ENCODE measurements at regions not wholly inside any gene's neighbourhood (a gene's known extent, or its start where the extent isn't known, plus 50 kb on each side); places are given as distances from the start of the nearest gene placed in this dataset.

GRCh38 chr4:138404251-138404650 is 162.1 kb upstream of the SLC7A11 start:
- no peaks in the 10 kb centered on the region for H4K20me1 ChIP-seq (ENCODE audit: control insufficient read depth, insufficient read depth, low read depth, low read length)
- no peak overlapping the region for H3K4me2 ChIP-seq (ENCODE audit: low read length)
- H3K9me2 ChIP-seq (replicated peaks; ENCODE audit: control insufficient read depth, low read length) = no peaks in the 10 kb centered on the region
- H3K4me1 ChIP-seq (ENCODE audit: control insufficient read depth, low read length) = no peaks in the 10 kb centered on the region
- no peak overlapping the region for H3K27ac ChIP-seq (ENCODE audit: low read depth, low read length)
- no peak overlapping the region for H3K4me3 ChIP-seq (ENCODE audit: low read length)
- no peaks in the 10 kb centered on the region for H3F3A ChIP-seq (ENCODE audit: control insufficient read depth, insufficient read depth)
- H3K79me2 ChIP-seq (ENCODE audit: control insufficient read depth, low read length) = no peaks in the 10 kb centered on the region
- no peaks in the 10 kb centered on the region for H3K9me3 ChIP-seq (ENCODE audit: control insufficient read depth, insufficient read depth, low read length)
- TF ChIP-seq EZH2phosphoT487 (IDR thresholded peaks at IDR 0.05; ENCODE audit: borderline replicate concordance, low read length) (no peak), CTCF (IDR thresholded peaks at IDR 0.05; ENCODE audit: low read depth, low read length, poor library complexity, severe bottlenecking) (no peak)
- no peaks in the 10 kb centered on the region for H3K36me3 ChIP-seq (ENCODE audit: control insufficient read depth, low read length)
- no peaks in the 10 kb centered on the region for H3K27me3 ChIP-seq (ENCODE audit: control insufficient read depth, low read length)

GRCh38 chr4:138401334-138401733 is 159.2 kb upstream of the SLC7A11 start:
- Histone ChIP-seq H3K4me1 (ENCODE audit: control insufficient read depth, low read length) (no peaks in the 10 kb centered on the region), H4K20me1 (ENCODE audit: control insufficient read depth, insufficient read depth, low read depth, low read length) (no peaks in the 10 kb centered on the region), H3K27me3 (ENCODE audit: control insufficient read depth, low read length) (no peaks in the 10 kb centered on the region), H3K79me2 (ENCODE audit: control insufficient read depth, low read length) (no peaks in the 10 kb centered on the region), H3K4me2 (ENCODE audit: low read length) (no peak overlapping the region), H3K27ac (ENCODE audit: low read depth, low read length) (no peak overlapping the region), H3K4me3 (ENCODE audit: low read length) (no peak overlapping the region), H3F3A (ENCODE audit: control insufficient read depth, insufficient read depth) (no peaks in the 10 kb centered on the region), H3K9me3 (ENCODE audit: control insufficient read depth, insufficient read depth, low read length) (no peaks in the 10 kb centered on the region), H3K36me3 (ENCODE audit: control insufficient read depth, low read length) (no peaks in the 10 kb centered on the region), H3K9me2 (replicated peaks; ENCODE audit: control insufficient read depth, low read length) (no peaks in the 10 kb centered on the region)
- TF ChIP-seq CTCF (IDR thresholded peaks at IDR 0.05; ENCODE audit: low read depth, low read length, poor library complexity, severe bottlenecking) (no peak), EZH2phosphoT487 (IDR thresholded peaks at IDR 0.05; ENCODE audit: borderline replicate concordance, low read length) (no peak)

- H3K79me2 ChIP-seq (ENCODE audit: control insufficient read depth, low read length) = no peaks in the 10 kb centered on the region
- no peaks in the 10 kb centered on the region for H3K9me3 ChIP-seq (ENCODE audit: control insufficient read depth, insufficient read depth, low read length)
- no peaks in the 10 kb centered on the region for H3F3A ChIP-seq (ENCODE audit: control insufficient read depth, insufficient read depth)
- no peaks in the 10 kb centered on the region for H3K4me1 ChIP-seq (ENCODE audit: control insufficient read depth, low read length)
- TF ChIP-seq CTCF (IDR thresholded peaks at IDR 0.05; ENCODE audit: low read depth, low read length, poor library complexity, severe bottlenecking) = no peak
- TF ChIP-seq EZH2phosphoT487 (IDR thresholded peaks at IDR 0.05; ENCODE audit: borderline replicate concordance, low read length) = no peak
- H3K36me3 ChIP-seq (ENCODE audit: control insufficient read depth, low read length) = no peaks in the 10 kb centered on the region
- H3K9me2 ChIP-seq (replicated peaks; ENCODE audit: control insufficient read depth, low read length) = no peaks in the 10 kb centered on the region
- H3K27ac ChIP-seq (ENCODE audit: low read depth, low read length) = no peak overlapping the region
- no peak overlapping the region for H3K4me3 ChIP-seq (ENCODE audit: low read length)
- no peak overlapping the region for H3K4me2 ChIP-seq (ENCODE audit: low read length)
- no peaks in the 10 kb centered on the region for H4K20me1 ChIP-seq (ENCODE audit: control insufficient read depth, insufficient read depth, low read depth, low read length)
- H3K27me3 ChIP-seq (ENCODE audit: control insufficient read depth, low read length) = no peaks in the 10 kb centered on the region
These were observed 158.4 kb upstream of the SLC7A11 start for GRCh38 chr4:138400543-138400942.

GRCh38 chr4:138400066-138400465 is 157.9 kb upstream of the SLC7A11 start:
- Histone ChIP-seq H3K27ac (ENCODE audit: low read depth, low read length) (no peak overlapping the region), H3K9me3 (ENCODE audit: control insufficient read depth, insufficient read depth, low read length) (no peaks in the 10 kb centered on the region), H3K4me3 (ENCODE audit: low read length) (no peak overlapping the region), H3K4me1 (ENCODE audit: control insufficient read depth, low read length) (no peaks in the 10 kb centered on the region), H3F3A (ENCODE audit: control insufficient read depth, insufficient read depth) (no peaks in the 10 kb centered on the region), H4K20me1 (ENCODE audit: control insufficient read depth, insufficient read depth, low read depth, low read length) (no peaks in the 10 kb centered on the region), H3K79me2 (ENCODE audit: control insufficient read depth, low read length) (no peaks in the 10 kb centered on the region), H3K27me3 (ENCODE audit: control insufficient read depth, low read length) (no peaks in the 10 kb centered on the region), H3K4me2 (ENCODE audit: low read length) (no peak overlapping the region), H3K9me2 (replicated peaks; ENCODE audit: control insufficient read depth, low read length) (no peaks in the 10 kb centered on the region), H3K36me3 (ENCODE audit: control insufficient read depth, low read length) (no peaks in the 10 kb centered on the region)
- TF ChIP-seq EZH2phosphoT487 (IDR thresholded peaks at IDR 0.05; ENCODE audit: borderline replicate concordance, low read length) = no peak
- TF ChIP-seq CTCF (IDR thresholded peaks at IDR 0.05; ENCODE audit: low read depth, low read length, poor library complexity, severe bottlenecking) = no peak

Measured in DOHH2 (cell line).